GM18498 (cell line): ENCODE measurements at regions not wholly inside any gene's neighbourhood (a gene's known extent, or its start where the extent isn't known, plus 50 kb on each side); places are given as distances from the start of the nearest gene placed in this dataset.

Source experiments
- ATAC-seq: cut with Tn5 transposase; IDR thresholded peaks from one replicate; pipeline ENCODE4 v1.9.1; 2021; ENCODE audit warnings: mild to moderate bottlenecking, moderate library complexity; ENCODE audit not compliant: unreplicated experiment

- ATAC-seq: no peak
Observed at GRCh38 chr17:56085576-56086267, 67.6 kb upstream of the ANKFN1 start.

- no peak for ATAC-seq
Observed at GRCh38 chr17:56087199-56087598, 66.1 kb upstream of the ANKFN1 start.

- no peak for ATAC-seq
Observed at GRCh38 chr17:56096026-56096810, 57.1 kb upstream of the ANKFN1 start.

GRCh38 chr17:56098746-56099145, 54.5 kb upstream of the ANKFN1 start:
- no peak for ATAC-seq

GRCh38 chr17:56099649-56100048, 53.6 kb upstream of the ANKFN1 start:
- ATAC-seq: no peak
